GM12878 (cell line): ENCODE measurements at regions not wholly inside any gene's neighbourhood (a gene's known extent, or its start where the extent isn't known, plus 50 kb on each side); places are given as distances from the start of the nearest gene placed in this dataset.

Source experiments
- CHD1 ChIP-seq: IDR thresholded peaks from 2 replicates; pipeline ENCODE4 v1.6.1; 2012; ENCODE audit warnings: low read depth, low read length, improper control_type of control experiment
- EGR1 ChIP-seq, 2 experiments: IDR thresholded peaks; 1 replicate in 1 of 2; 2 replicates in 1 of 2; pipeline ENCODE4 v1.6.1; 2011 to 2012; ENCODE audit warnings: low read depth in 2 of 2, low read length in 2 of 2, borderline replicate concordance in 1 of 2, mild to moderate bottlenecking in 1 of 2, moderate library complexity in 1 of 2
- EP300 ChIP-seq, 2 experiments: fragments of 150-350 bp in 1 of 2; IDR thresholded peaks; 2 replicates each; pipeline ENCODE4 v1.6.1; 2011 to 2012; ENCODE audit warnings: low read depth in 2 of 2, low read length in 2 of 2, borderline replicate concordance in 1 of 2, improper control_type of control experiment in 1 of 2, inconsistent platforms in 1 of 2; ENCODE audit not compliant: control insufficient read depth in 1 of 2
- KLF5 ChIP-seq: fragments of 450-650 bp; IDR thresholded peaks from 2 replicates; pipeline ENCODE4 v1.6.1; 2014; ENCODE audit warnings: mild to moderate bottlenecking; ENCODE audit not compliant: partially characterized antibody
- PAX8 ChIP-seq: fragments of 450-650 bp; IDR thresholded peaks from 2 replicates; pipeline ENCODE4 v1.6.1; 2017; ENCODE audit warnings: mild to moderate bottlenecking, moderate library complexity
- RELA ChIP-seq: fragments of 450-650 bp; IDR thresholded peaks from 2 replicates; pipeline ENCODE4 v1.8.0; 2014; ENCODE audit warnings: borderline replicate concordance; ENCODE audit not compliant: partially characterized antibody
- ZZZ3 ChIP-seq: IDR thresholded peaks from 2 replicates; pipeline ENCODE4 v1.6.1; 2011; ENCODE audit warnings: low read depth; ENCODE audit not compliant: control insufficient read depth, insufficient read length
- TF ChIP-seq, protein P1 (sequence below): IDR thresholded peaks from 2 replicates; pipeline ENCODE4 v1.6.1; 2012; ENCODE audit warnings: low read depth, low read length, improper control_type of control experiment
- TF ChIP-seq, protein P2 (sequence below), 3 experiments: IDR thresholded peaks in 2 of 3; conservative IDR thresholded peaks in 1 of 3; 2 replicates each; pipeline ENCODE4 v1.5.1; 2011; ENCODE audit warnings: low read depth in 3 of 3, low read length in 3 of 3, mild to moderate bottlenecking in 3 of 3, control low read depth in 2 of 3, moderate library complexity in 2 of 3, inconsistent platforms in 1 of 3, mixed read lengths in 1 of 3; ENCODE audit not compliant: control insufficient read depth in 2 of 3, insufficient read depth in 1 of 3; ENCODE audit errors: extremely low read depth in 1 of 3
- TF ChIP-seq, protein P3 (sequence below): fragments of 450-650 bp; formaldehyde crosslinking; IDR thresholded peaks from 2 replicates; pipeline ENCODE4 v1.4.0; 2020; ENCODE audit warnings: mild to moderate bottlenecking, moderate library complexity
- TF ChIP-seq, protein P4 (sequence below): IDR thresholded peaks from 2 replicates; pipeline ENCODE4 v1.6.1; 2012; ENCODE audit warnings: low read depth, low read length, improper control_type of control experiment
- TF ChIP-seq, protein P5 (sequence below): IDR thresholded peaks from 2 replicates; pipeline ENCODE4 v1.6.1; 2012; ENCODE audit warnings: mild to moderate bottlenecking, low read depth, low read length
- TF ChIP-seq, protein P6 (sequence below): IDR thresholded peaks from 2 replicates; pipeline ENCODE4 v1.6.1; 2012; ENCODE audit warnings: low read depth, low read length, improper control_type of control experiment

DNA sequence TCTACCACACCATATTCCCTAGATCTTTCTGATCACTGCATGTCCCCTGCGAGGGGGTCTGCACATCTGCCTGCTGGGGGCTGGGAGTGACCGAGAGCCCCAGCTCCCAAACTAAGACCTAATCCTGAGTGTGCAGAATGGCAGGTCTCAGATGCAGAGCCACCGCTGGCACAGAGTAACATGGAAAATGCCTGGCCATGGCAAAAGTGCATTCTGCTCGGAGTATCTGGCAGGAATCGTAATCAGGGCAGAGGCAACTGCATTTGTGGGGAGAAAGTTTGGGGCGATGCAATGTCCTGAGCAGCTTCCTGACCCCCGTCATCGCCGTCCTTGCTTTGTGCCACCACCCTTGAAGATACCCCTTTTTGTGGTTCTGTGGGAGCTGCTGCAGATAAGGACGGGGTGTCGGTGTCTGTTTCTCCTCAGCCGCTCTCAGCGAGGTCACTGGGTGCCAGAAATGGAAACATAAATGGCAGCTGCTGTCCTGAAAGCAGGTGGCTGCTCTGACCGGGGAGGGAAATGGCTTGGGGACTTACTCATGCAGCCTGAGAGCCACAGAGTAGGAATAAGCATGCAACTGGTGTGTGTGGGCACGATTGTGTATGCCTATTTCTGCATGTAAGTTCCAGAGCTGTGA is 157.9 kb downstream of the LY86 start:
- TF ChIP-seq, protein P1, sequence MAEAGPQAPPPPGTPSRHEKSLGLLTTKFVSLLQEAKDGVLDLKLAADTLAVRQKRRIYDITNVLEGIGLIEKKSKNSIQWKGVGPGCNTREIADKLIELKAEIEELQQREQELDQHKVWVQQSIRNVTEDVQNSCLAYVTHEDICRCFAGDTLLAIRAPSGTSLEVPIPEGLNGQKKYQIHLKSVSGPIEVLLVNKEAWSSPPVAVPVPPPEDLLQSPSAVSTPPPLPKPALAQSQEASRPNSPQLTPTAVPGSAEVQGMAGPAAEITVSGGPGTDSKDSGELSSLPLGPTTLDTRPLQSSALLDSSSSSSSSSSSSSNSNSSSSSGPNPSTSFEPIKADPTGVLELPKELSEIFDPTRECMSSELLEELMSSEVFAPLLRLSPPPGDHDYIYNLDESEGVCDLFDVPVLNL: no peak
- TF ChIP-seq, protein P2, sequence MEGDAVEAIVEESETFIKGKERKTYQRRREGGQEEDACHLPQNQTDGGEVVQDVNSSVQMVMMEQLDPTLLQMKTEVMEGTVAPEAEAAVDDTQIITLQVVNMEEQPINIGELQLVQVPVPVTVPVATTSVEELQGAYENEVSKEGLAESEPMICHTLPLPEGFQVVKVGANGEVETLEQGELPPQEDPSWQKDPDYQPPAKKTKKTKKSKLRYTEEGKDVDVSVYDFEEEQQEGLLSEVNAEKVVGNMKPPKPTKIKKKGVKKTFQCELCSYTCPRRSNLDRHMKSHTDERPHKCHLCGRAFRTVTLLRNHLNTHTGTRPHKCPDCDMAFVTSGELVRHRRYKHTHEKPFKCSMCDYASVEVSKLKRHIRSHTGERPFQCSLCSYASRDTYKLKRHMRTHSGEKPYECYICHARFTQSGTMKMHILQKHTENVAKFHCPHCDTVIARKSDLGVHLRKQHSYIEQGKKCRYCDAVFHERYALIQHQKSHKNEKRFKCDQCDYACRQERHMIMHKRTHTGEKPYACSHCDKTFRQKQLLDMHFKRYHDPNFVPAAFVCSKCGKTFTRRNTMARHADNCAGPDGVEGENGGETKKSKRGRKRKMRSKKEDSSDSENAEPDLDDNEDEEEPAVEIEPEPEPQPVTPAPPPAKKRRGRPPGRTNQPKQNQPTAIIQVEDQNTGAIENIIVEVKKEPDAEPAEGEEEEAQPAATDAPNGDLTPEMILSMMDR (IDR thresholded peaks at IDR 0.05 in 2 of 3, conservative IDR thresholded peaks at IDR 0.05 in 1 of 3; ENCODE audit: control insufficient read depth in 2 of 3, extremely low read depth in 1 of 3, insufficient read depth in 1 of 3, low read depth in 3 of 3, low read length in 3 of 3): no peak
- TF ChIP-seq EP300 (IDR thresholded peaks at IDR 0.05; ENCODE audit: borderline replicate concordance in 1 of 2, control insufficient read depth in 1 of 2, low read depth in 2 of 2, low read length in 2 of 2) (no peak), CHD1 (no peak), ZZZ3 (no peak), KLF5 (no peak), PAX8 (no peak), EGR1 (IDR thresholded peaks at IDR 0.05; ENCODE audit: borderline replicate concordance in 1 of 2, low read depth in 2 of 2, low read length in 2 of 2) (no peak), RELA (no peak)
- TF ChIP-seq, protein P3, sequence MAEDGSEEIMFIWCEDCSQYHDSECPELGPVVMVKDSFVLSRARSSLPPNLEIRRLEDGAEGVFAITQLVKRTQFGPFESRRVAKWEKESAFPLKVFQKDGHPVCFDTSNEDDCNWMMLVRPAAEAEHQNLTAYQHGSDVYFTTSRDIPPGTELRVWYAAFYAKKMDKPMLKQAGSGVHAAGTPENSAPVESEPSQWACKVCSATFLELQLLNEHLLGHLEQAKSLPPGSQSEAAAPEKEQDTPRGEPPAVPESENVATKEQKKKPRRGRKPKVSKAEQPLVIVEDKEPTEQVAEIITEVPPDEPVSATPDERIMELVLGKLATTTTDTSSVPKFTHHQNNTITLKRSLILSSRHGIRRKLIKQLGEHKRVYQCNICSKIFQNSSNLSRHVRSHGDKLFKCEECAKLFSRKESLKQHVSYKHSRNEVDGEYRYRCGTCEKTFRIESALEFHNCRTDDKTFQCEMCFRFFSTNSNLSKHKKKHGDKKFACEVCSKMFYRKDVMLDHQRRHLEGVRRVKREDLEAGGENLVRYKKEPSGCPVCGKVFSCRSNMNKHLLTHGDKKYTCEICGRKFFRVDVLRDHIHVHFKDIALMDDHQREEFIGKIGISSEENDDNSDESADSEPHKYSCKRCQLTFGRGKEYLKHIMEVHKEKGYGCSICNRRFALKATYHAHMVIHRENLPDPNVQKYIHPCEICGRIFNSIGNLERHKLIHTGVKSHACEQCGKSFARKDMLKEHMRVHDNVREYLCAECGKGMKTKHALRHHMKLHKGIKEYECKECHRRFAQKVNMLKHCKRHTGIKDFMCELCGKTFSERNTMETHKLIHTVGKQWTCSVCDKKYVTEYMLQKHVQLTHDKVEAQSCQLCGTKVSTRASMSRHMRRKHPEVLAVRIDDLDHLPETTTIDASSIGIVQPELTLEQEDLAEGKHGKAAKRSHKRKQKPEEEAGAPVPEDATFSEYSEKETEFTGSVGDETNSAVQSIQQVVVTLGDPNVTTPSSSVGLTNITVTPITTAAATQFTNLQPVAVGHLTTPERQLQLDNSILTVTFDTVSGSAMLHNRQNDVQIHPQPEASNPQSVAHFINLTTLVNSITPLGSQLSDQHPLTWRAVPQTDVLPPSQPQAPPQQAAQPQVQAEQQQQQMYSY (CRISPR knock-in tag): no peak
- TF ChIP-seq, protein P4, sequence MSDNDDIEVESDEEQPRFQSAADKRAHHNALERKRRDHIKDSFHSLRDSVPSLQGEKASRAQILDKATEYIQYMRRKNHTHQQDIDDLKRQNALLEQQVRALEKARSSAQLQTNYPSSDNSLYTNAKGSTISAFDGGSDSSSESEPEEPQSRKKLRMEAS: no peak
- TF ChIP-seq, protein P5, sequence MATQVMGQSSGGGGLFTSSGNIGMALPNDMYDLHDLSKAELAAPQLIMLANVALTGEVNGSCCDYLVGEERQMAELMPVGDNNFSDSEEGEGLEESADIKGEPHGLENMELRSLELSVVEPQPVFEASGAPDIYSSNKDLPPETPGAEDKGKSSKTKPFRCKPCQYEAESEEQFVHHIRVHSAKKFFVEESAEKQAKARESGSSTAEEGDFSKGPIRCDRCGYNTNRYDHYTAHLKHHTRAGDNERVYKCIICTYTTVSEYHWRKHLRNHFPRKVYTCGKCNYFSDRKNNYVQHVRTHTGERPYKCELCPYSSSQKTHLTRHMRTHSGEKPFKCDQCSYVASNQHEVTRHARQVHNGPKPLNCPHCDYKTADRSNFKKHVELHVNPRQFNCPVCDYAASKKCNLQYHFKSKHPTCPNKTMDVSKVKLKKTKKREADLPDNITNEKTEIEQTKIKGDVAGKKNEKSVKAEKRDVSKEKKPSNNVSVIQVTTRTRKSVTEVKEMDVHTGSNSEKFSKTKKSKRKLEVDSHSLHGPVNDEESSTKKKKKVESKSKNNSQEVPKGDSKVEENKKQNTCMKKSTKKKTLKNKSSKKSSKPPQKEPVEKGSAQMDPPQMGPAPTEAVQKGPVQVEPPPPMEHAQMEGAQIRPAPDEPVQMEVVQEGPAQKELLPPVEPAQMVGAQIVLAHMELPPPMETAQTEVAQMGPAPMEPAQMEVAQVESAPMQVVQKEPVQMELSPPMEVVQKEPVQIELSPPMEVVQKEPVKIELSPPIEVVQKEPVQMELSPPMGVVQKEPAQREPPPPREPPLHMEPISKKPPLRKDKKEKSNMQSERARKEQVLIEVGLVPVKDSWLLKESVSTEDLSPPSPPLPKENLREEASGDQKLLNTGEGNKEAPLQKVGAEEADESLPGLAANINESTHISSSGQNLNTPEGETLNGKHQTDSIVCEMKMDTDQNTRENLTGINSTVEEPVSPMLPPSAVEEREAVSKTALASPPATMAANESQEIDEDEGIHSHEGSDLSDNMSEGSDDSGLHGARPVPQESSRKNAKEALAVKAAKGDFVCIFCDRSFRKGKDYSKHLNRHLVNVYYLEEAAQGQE: no peak
- TF ChIP-seq, protein P6, sequence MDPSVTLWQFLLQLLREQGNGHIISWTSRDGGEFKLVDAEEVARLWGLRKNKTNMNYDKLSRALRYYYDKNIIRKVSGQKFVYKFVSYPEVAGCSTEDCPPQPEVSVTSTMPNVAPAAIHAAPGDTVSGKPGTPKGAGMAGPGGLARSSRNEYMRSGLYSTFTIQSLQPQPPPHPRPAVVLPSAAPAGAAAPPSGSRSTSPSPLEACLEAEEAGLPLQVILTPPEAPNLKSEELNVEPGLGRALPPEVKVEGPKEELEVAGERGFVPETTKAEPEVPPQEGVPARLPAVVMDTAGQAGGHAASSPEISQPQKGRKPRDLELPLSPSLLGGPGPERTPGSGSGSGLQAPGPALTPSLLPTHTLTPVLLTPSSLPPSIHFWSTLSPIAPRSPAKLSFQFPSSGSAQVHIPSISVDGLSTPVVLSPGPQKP: no peak
